Loucy (cell line): ENCODE measurements at regions not wholly inside any gene's neighbourhood (a gene's known extent, or its start where the extent isn't known, plus 50 kb on each side); places are given as distances from the start of the nearest gene placed in this dataset.

Source experiments
- H2AFZ ChIP-seq: fragments of 200-600 bp; sonication (generic); 2 replicates; pipeline ENCODE4 v1.6.0; 2016; ENCODE audit warnings: antibody characterized with exemption, mild to moderate bottlenecking, low read length, moderate library complexity
- H3F3A ChIP-seq: fragments of 200-600 bp; 2 replicates; pipeline ENCODE4 v1.6.0; 2016; ENCODE audit warnings: antibody characterized with exemption, low read depth, mild to moderate bottlenecking
- H3K27me3 ChIP-seq: fragments of 200-600 bp; sonication (generic); 2 replicates; pipeline ENCODE4 v1.6.1; 2014; ENCODE audit warnings: low read length, mild to moderate bottlenecking; ENCODE audit not compliant: insufficient read depth, poor library complexity, severe bottlenecking
- H3K36me3 ChIP-seq: fragments of 200-600 bp; sonication (generic); 2 replicates; pipeline ENCODE4 v1.6.1; 2016; ENCODE audit warnings: low read length; ENCODE audit not compliant: insufficient read depth
- H3K4me1 ChIP-seq: fragments of 200-600 bp; sonication (generic); 2 replicates; pipeline ENCODE4 v1.5.1; 2014; ENCODE audit warnings: low read length, mild to moderate bottlenecking; ENCODE audit not compliant: insufficient read depth, poor library complexity, severe bottlenecking
- H3K4me2 ChIP-seq: fragments of 200-600 bp; sonication (generic); 2 replicates; pipeline ENCODE4 v1.6.0; 2014; ENCODE audit warnings: antibody characterized with exemption, low read length, low read depth, mild to moderate bottlenecking; ENCODE audit not compliant: poor library complexity, severe bottlenecking
- H3K4me3 ChIP-seq: fragments of 200-600 bp; sonication (generic); 2 replicates; pipeline ENCODE4 v1.5.1; 2014; ENCODE audit warnings: low read length, mild to moderate bottlenecking, mixed read lengths; ENCODE audit not compliant: poor library complexity, severe bottlenecking
- H3K79me2 ChIP-seq: fragments of 200-600 bp; sonication (generic); 2 replicates; pipeline ENCODE4 v1.6.1; 2014; ENCODE audit warnings: low read length; ENCODE audit not compliant: insufficient read depth
- H3K9ac ChIP-seq: fragments of 200-600 bp; sonication (generic); 2 replicates; pipeline ENCODE4 v1.6.0; 2014; ENCODE audit warnings: mild to moderate bottlenecking, low read depth, low read length, moderate library complexity; ENCODE audit not compliant: poor library complexity, severe bottlenecking
- H3K9me2 ChIP-seq: fragments of 200-600 bp; sonication (generic); replicated peaks from 2 replicates; pipeline ENCODE4 v1.6.1; 2016; ENCODE audit warnings: low read depth, low read length, mixed read lengths
- H3K9me3 ChIP-seq: fragments of 200-600 bp; sonication (generic); 2 replicates; pipeline ENCODE4 v1.6.1; 2014; ENCODE audit warnings: mild to moderate bottlenecking, antibody characterized with exemption, low read length, low read depth; ENCODE audit not compliant: insufficient read depth
- H4K20me1 ChIP-seq: fragments of 200-600 bp; sonication (generic); 2 replicates; pipeline ENCODE4 v1.6.0; 2014; ENCODE audit warnings: antibody characterized with exemption, low read length, mild to moderate bottlenecking; ENCODE audit not compliant: insufficient read depth, poor library complexity, severe bottlenecking
- EZH2phosphoT487 ChIP-seq: fragments of 200-600 bp; IDR thresholded peaks from 2 replicates; pipeline ENCODE4 v1.6.1; 2018; ENCODE audit warnings: antibody characterized with exemption, mild to moderate bottlenecking, moderate library complexity, borderline replicate concordance
- TF ChIP-seq, protein P1 (sequence below): fragments of 200-600 bp; sonication (generic); conservative IDR thresholded peaks from 2 replicates; pipeline ENCODE4 v1.5.1; 2014; ENCODE audit warnings: mild to moderate bottlenecking, antibody characterized with exemption, low read length

DNA sequence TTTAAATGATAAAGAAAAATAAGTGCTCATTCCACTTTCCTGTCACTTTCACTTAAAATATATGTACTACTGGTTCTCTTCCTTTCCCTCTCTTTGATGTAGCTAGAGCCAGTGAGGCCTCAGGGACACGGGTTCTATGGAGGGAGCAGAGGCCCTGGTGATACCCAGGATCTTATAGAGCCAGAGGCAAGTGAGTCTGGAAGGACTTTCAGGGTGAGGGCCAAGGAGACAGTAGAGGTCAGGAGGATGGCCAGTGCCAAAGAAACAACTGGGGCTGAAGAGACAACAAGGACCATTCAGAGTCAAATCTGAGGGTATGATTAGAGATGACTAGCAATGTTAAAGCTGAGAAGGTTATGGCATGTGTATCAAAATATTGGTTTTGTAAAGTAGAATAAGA is 124.1 kb upstream of the GOLGA6L6 start:
- Histone ChIP-seq H4K20me1 (no peaks in the 10 kb centered on the region), H3K4me3 (no peak overlapping the region), H3K36me3 (no peaks in the 10 kb centered on the region), H3K9me2 (no peaks in the 10 kb centered on the region), H3K9ac (no peak overlapping the region), H3K79me2 (no peaks in the 10 kb centered on the region), H3K9me3 (no peaks in the 10 kb centered on the region), H3K4me2 (no peak overlapping the region), H3F3A (no peaks in the 10 kb centered on the region), H3K4me1 (no peaks in the 10 kb centered on the region), H3K27me3 (no peaks in the 10 kb centered on the region), H2AFZ (0 out of 2 replicates have a peak overlapping the region, but pooled peaks have one; percentile 3)
- TF ChIP-seq, protein P1, sequence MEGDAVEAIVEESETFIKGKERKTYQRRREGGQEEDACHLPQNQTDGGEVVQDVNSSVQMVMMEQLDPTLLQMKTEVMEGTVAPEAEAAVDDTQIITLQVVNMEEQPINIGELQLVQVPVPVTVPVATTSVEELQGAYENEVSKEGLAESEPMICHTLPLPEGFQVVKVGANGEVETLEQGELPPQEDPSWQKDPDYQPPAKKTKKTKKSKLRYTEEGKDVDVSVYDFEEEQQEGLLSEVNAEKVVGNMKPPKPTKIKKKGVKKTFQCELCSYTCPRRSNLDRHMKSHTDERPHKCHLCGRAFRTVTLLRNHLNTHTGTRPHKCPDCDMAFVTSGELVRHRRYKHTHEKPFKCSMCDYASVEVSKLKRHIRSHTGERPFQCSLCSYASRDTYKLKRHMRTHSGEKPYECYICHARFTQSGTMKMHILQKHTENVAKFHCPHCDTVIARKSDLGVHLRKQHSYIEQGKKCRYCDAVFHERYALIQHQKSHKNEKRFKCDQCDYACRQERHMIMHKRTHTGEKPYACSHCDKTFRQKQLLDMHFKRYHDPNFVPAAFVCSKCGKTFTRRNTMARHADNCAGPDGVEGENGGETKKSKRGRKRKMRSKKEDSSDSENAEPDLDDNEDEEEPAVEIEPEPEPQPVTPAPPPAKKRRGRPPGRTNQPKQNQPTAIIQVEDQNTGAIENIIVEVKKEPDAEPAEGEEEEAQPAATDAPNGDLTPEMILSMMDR = no peak
- no peak for TF ChIP-seq EZH2phosphoT487

DNA sequence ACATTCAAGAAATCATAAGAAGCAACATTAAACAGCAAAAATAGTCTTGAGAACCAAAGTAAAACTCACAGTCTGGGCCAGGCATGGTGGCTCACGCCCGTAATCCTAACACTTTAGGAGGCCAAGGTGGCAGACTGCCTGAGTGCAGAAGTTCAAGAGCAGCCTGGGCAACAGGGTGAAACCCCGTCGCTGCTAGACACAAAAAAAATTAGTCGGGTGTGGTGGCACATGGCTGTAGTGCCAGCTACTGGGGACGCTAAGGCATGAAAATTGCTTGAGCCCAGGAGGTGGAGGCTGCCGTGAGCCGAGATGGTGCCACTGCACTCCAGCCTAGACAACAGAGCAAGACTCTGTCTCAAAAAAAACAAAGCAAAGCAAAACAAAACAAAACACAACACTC is 117.7 kb upstream of the GOLGA6L6 start:
- no peaks in the 10 kb centered on the region for H4K20me1 ChIP-seq
- H3K9me3 ChIP-seq = peaks cover 4% of the 10 kb centered on the region; the same call in 1 of the 2 replicates
- no peaks in the 10 kb centered on the region for H3K9me2 ChIP-seq
- 0 out of 2 replicates have a peak, but pooled peaks cover 4% of the 10 kb centered on the region for H3K36me3 ChIP-seq
- TF ChIP-seq, protein P1 = 0 out of 2 replicates have a peak, but pooled peaks have one; percentile 15
- no peak for TF ChIP-seq EZH2phosphoT487
- no peak overlapping the region for H3K4me2 ChIP-seq
- H3F3A ChIP-seq = peaks cover 4% of the 10 kb centered on the region; the same call in 1 of the 2 replicates
- peak overlapping the region; percentile 3; the same call in 1 of the 2 replicates for H2AFZ ChIP-seq
- H3K4me3 ChIP-seq = no peak overlapping the region
- H3K27me3 ChIP-seq = no peaks in the 10 kb centered on the region
- peaks cover 13% of the 10 kb centered on the region for H3K4me1 ChIP-seq
- H3K79me2 ChIP-seq = no peaks in the 10 kb centered on the region
- H3K9ac ChIP-seq = no peak overlapping the region

DNA sequence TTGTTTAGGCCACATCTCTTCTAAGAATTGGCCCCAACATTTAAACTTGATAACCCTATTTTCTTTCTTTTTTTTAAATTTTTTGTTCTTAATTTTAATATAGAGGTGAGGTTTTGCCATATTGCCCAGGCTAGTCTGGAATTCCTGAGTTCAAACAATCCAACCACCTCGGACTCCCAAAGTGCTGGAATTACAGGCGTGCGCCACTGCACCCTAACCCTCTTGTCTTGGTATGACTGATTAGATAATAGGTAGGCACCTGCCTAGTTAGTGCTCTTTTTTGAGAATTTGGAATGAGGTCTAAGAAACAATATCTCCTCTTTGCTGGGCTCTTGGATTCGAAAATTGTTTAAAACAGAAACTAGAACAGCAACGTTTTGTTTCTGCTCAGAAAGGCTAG is 116.4 kb upstream of the GOLGA6L6 start:
- Histone ChIP-seq H3F3A (peaks cover 4% of the 10 kb centered on the region; the same call in 1 of the 2 replicates), H2AFZ (peak overlapping the region; percentile 10; the same call in 1 of the 2 replicates), H3K79me2 (no peaks in the 10 kb centered on the region), H3K9ac (peak overlapping the region; percentile 34), H3K27me3 (no peaks in the 10 kb centered on the region), H3K36me3 (0 out of 2 replicates have a peak, but pooled peaks cover 4% of the 10 kb centered on the region), H4K20me1 (no peaks in the 10 kb centered on the region), H3K4me2 (no peak overlapping the region), H3K9me3 (peaks cover 4% of the 10 kb centered on the region; the same call in 1 of the 2 replicates), H3K4me3 (no peak overlapping the region), H3K4me1 (peaks cover 13% of the 10 kb centered on the region), H3K9me2 (no peaks in the 10 kb centered on the region)
- TF ChIP-seq, protein P1 = no peak
- TF ChIP-seq EZH2phosphoT487 = no peak
